ENCODE measurements at regions not wholly inside any gene's neighbourhood (a gene's known extent, or its start where the extent isn't known, plus 50 kb on each side); places are given as distances from the start of the nearest gene placed in this dataset.

GRCh38 chr5:29878599-29878998 is 1314.9 kb upstream of the CDH6 start:
- Histone ChIP-seq H3K4me1 (ENCODE audit: control insufficient read depth in 1 of 2, insufficient read depth in 2 of 2, low read depth in 1 of 2, low read length in 1 of 2) (no peaks in the 10 kb centered on the region), H2AFZ (ENCODE audit: low read depth) (no peak overlapping the region), H3K27me3 (ENCODE audit: insufficient read depth) (no peaks in the 10 kb centered on the region), H3K27ac (ENCODE audit: low read depth in 2 of 2, low read length in 1 of 2) (no peak overlapping the region), H3K36me3 (replicated peaks in 1 of 2; ENCODE audit: control insufficient read depth in 1 of 2, insufficient read depth in 2 of 2, low read length in 1 of 2) (no peaks in the 10 kb centered on the region), H3K4me2 (no peak overlapping the region), H4K20me1 (ENCODE audit: insufficient read depth) (no peaks in the 10 kb centered on the region), H3F3A (replicated peaks; ENCODE audit: insufficient read depth) (no peaks in the 10 kb centered on the region), H3K9me2 (no peaks in the 10 kb centered on the region; the same call in 1 of the 2 replicates), H3K9ac (no peak overlapping the region), H3K4me3 (ENCODE audit: low read depth in 2 of 2, low read length in 1 of 2) (no peak overlapping the region), H3K79me2 (ENCODE audit: insufficient read depth) (no peaks in the 10 kb centered on the region), H3K9me3 (no peaks in the 10 kb centered on the region)
- 90% methylated on average over 2 of the region's 2 CpGs for WGBS (ENCODE audit: low lambda C conversion rate)
- ChIA-PET POLR2A (no interaction called here), CTCF (no interaction called here)
- TF ChIP-seq GATA2 (CRISPR knock-in tag; IDR thresholded peaks at IDR 0.05) (no peak), USF2 (IDR thresholded peaks at IDR 0.05; ENCODE audit: borderline replicate concordance, low read depth, low read length) (no peak), FOXJ3 (CRISPR knock-in tag; IDR thresholded peaks at IDR 0.05) (no peak), RFX5 (IDR thresholded peaks at IDR 0.05; ENCODE audit: low read length) (no peak), EZH2phosphoT487 (IDR thresholded peaks at IDR 0.05; ENCODE audit: borderline replicate concordance, low read depth) (no peak), TEAD4 (IDR thresholded peaks at IDR 0.05; ENCODE audit: borderline replicate concordance, insufficient read depth) (no peak), ZBTB33 (IDR thresholded peaks at IDR 0.05; ENCODE audit: borderline replicate concordance, low read depth) (no peak), MEF2A (IDR thresholded peaks at IDR 0.05; ENCODE audit: borderline replicate concordance, low read depth) (no peak), JUND (IDR thresholded peaks at IDR 0.05) (no peak), POLR2AphosphoS5 (IDR thresholded peaks at IDR 0.05; ENCODE audit: low read depth, low read length) (no peak), FOSL2 (IDR thresholded peaks at IDR 0.05; ENCODE audit: borderline replicate concordance, low read depth) (no peak), RAD21 (IDR thresholded peaks at IDR 0.05; ENCODE audit: low read length) (no peak), GABPA (IDR thresholded peaks at IDR 0.05; ENCODE audit: low read depth) (no peak), ELF1 (IDR thresholded peaks at IDR 0.05) (no peak)
- TF ChIP-seq, protein P1, sequence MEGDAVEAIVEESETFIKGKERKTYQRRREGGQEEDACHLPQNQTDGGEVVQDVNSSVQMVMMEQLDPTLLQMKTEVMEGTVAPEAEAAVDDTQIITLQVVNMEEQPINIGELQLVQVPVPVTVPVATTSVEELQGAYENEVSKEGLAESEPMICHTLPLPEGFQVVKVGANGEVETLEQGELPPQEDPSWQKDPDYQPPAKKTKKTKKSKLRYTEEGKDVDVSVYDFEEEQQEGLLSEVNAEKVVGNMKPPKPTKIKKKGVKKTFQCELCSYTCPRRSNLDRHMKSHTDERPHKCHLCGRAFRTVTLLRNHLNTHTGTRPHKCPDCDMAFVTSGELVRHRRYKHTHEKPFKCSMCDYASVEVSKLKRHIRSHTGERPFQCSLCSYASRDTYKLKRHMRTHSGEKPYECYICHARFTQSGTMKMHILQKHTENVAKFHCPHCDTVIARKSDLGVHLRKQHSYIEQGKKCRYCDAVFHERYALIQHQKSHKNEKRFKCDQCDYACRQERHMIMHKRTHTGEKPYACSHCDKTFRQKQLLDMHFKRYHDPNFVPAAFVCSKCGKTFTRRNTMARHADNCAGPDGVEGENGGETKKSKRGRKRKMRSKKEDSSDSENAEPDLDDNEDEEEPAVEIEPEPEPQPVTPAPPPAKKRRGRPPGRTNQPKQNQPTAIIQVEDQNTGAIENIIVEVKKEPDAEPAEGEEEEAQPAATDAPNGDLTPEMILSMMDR (IDR thresholded peaks at IDR 0.05), result no peak
- DNase-seq, result no peak

All from SK-N-SH (cell line).